B cell (primary cell): ENCODE measurements at regions not wholly inside any gene's neighbourhood (a gene's known extent, or its start where the extent isn't known, plus 50 kb on each side); places are given as distances from the start of the nearest gene placed in this dataset.

Source experiments
- ATAC-seq: fragments of 200-7000 bp; cut with Tn5 transposase; one replicate; pipeline ENCODE4 v1.10.0; 2021; ENCODE audit warnings: low read depth, mild to moderate bottlenecking, moderate number of reproducible peaks, moderate library complexity
- CTCF ChIA-PET: fragments of 350-600 bp; sonication (Branson Sonifier 250); formaldehyde crosslinking; loops from one replicate; lab custom pipeline; 2021; ENCODE audit warnings: antibody characterized with exemption, inconsistent platforms; lab: Charles Lee
- POLR2A ChIA-PET: fragments of 350-600 bp; sonication (Branson Sonifier 250); formaldehyde crosslinking; loops from one replicate; lab custom pipeline; 2021; ENCODE audit warnings: antibody characterized with exemption; lab: Charles Lee
- DNase-seq: peaks from one replicate; pipeline ENCODE4 v3.0.0; 2013
- H2AFZ ChIP-seq: 2 replicates; pipeline ENCODE4 v1.6.1; 2012; ENCODE audit warnings: mild to moderate bottlenecking, low read depth, low read length; ENCODE audit not compliant: insufficient read depth, poor library complexity, severe bottlenecking
- H3K27ac ChIP-seq, 2 donors: 1 replicate in 1 of 2; 2 replicates in 1 of 2; pipeline ENCODE4 v1.5.1; 2012 to 2013; ENCODE audit warnings: low read length in 2 of 2, mild to moderate bottlenecking in 2 of 2, moderate library complexity in 1 of 2
- H3K27me3 ChIP-seq, 4 experiments: fragments of 200-600 bp in 1 of 4; sonication (generic) in 1 of 4; replicated peaks in 1 of 4; 1 replicate in 2 of 4; 2 replicates in 2 of 4; pipeline versions ENCODE4 v1.6.1 to v1.7.0; 2013 to 2016; ENCODE audit warnings: low read length in 3 of 4, mild to moderate bottlenecking in 2 of 4, mixed read lengths in 1 of 4, moderate library complexity in 1 of 4; ENCODE audit not compliant: insufficient read depth in 4 of 4, control insufficient read depth in 3 of 4; ENCODE audit errors: control extremely low read depth in 1 of 4
- H3K36me3 ChIP-seq, 2 experiments: replicated peaks in 1 of 2; 1 replicate in 1 of 2; 2 replicates in 1 of 2; pipeline versions ENCODE4 v1.6.1 to v1.7.1; 2013; ENCODE audit warnings: low read length in 1 of 2; ENCODE audit not compliant: insufficient read depth in 2 of 2, control insufficient read depth in 1 of 2; ENCODE audit errors: control extremely low read depth in 1 of 2, extremely low read depth in 1 of 2
- H3K4me1 ChIP-seq, 2 donors: fragments of 200-600 bp in 1 of 2; sonication (generic) in 1 of 2; 1 replicate in 1 of 2; 2 replicates in 1 of 2; pipeline versions ENCODE4 v1.5.1 to v1.6.1; 2013 to 2017; ENCODE audit warnings: low read length in 2 of 2; ENCODE audit not compliant: control insufficient read depth in 2 of 2, insufficient read depth in 2 of 2
- H3K4me2 ChIP-seq: replicated peaks from 2 replicates; pipeline ENCODE3; 2012; ENCODE audit warnings: mild to moderate bottlenecking, low read depth, low read length; ENCODE audit not compliant: poor library complexity, severe bottlenecking
- H3K4me3 ChIP-seq, 5 experiments: fragments of 200-600 bp in 1 of 5; sonication (generic) in 1 of 5; 1 replicate in 3 of 5; 2 replicates in 2 of 5; pipeline versions ENCODE4 v1.5.1 to v1.7.0; 2011 to 2016; ENCODE audit warnings: low read length in 4 of 5, mild to moderate bottlenecking in 4 of 5, low read depth in 2 of 5, control low read depth in 1 of 5, moderate library complexity in 1 of 5; ENCODE audit not compliant: insufficient read depth in 1 of 5; ENCODE audit errors: control extremely low read depth in 1 of 5, extremely low read depth in 1 of 5
- H3K79me2 ChIP-seq: fragments of 200-600 bp; sonication (generic); one replicate; pipeline ENCODE4 v1.6.0; 2016; ENCODE audit warnings: low read length; ENCODE audit not compliant: control insufficient read depth, insufficient read depth
- H3K9ac ChIP-seq: fragments of 200-600 bp; sonication (generic); 2 replicates; pipeline ENCODE4 v1.6.1; 2017; ENCODE audit warnings: mild to moderate bottlenecking, low read length, moderate library complexity
- H3K9me3 ChIP-seq, 3 donors: one replicate each; pipeline versions ENCODE4 v1.6.1 to v1.7.1; 2013; ENCODE audit warnings: low read length in 2 of 3; ENCODE audit not compliant: control insufficient read depth in 2 of 3, insufficient read depth in 1 of 3; ENCODE audit errors: control extremely low read depth in 1 of 3
- H4K20me1 ChIP-seq: 2 replicates; pipeline ENCODE4 v1.6.0; 2012; ENCODE audit warnings: mild to moderate bottlenecking, low read length; ENCODE audit not compliant: insufficient read depth, control insufficient read depth, poor library complexity, severe bottlenecking
- H3K27ac Mint-ChIP-seq: one replicate; pipeline ENCODE4 v1.8.0; 2021; ENCODE audit warnings: mixed read lengths
- H3K27me3 Mint-ChIP-seq: one replicate; pipeline ENCODE4 v1.8.0; 2021; ENCODE audit warnings: mixed read lengths
- H3K4me1 Mint-ChIP-seq: one replicate; pipeline ENCODE4 v1.8.0; 2021; ENCODE audit warnings: mixed read lengths
- H3K4me3 Mint-ChIP-seq: one replicate; pipeline ENCODE4 v1.8.0; 2021; ENCODE audit warnings: mixed read lengths
- H3K9me3 Mint-ChIP-seq: one replicate; pipeline ENCODE4 v1.8.0; 2022; ENCODE audit warnings: mixed read lengths; ENCODE audit not compliant: insufficient read depth
- EZH2 ChIP-seq: IDR thresholded peaks from 2 replicates; pipeline ENCODE4 v1.6.1; 2012; ENCODE audit warnings: borderline replicate concordance, low read depth, mild to moderate bottlenecking, moderate library complexity, low read length; ENCODE audit not compliant: insufficient read depth, poor library complexity, severe bottlenecking
- WGBS: methylation state at CpG from one replicate; pipeline ENCODE4 v1.1.5; 2013; ENCODE audit warnings: missing lambda C conversion rate; ENCODE audit not compliant: insufficient coverage; 5-methylcytosine and 5-hydroxymethylcytosine counted together
- intact Hi-C: fragments of 100-400 bp; cut with micrococcal nuclease; formaldehyde crosslinking; loops from one replicate; pipeline ENCODE4 v1.10.0; 2022
- TF ChIP-seq, protein P1 (sequence below): fragments of 200-600 bp; IDR thresholded peaks from one replicate; pipeline ENCODE4 v1.8.0; 2022; ENCODE audit warnings: antibody characterized with exemption, mild to moderate bottlenecking

DNA sequence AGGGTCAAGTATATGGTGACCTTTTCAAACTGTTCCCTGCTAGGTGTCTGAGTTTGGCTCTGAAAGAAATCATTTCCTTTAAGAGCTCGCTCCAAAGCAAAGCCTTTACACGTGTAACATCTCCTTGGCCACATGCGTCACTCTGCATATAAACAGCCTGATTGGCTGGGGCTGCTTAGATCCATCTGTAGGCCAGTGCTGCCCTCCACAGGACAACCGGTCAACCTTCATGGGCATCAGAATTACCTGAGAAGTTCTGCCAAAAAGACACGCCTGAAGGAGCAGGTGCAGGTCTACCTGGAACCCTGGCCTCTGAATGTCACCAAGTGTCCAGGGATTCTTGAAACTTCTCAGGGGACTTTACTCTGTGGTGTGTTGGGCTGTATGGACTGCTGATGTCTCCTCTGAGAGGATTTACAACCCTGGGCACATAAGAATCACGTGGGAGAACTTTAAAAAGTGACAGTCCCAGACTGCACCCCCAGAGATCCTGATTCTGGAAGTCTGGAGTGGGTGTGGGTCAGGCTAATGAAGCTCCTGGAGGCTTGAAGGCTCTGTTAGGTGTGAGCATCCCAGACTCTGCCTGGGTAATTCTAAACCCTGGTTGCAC is 497.6 kb downstream of the GADD45G start:
- peak overlapping the region; percentile 39 for H2AFZ ChIP-seq
- H3K36me3 ChIP-seq: no peaks in the 10 kb centered on the region
- no peak overlapping the region for H3K4me3 Mint-ChIP-seq
- DNase-seq (peak; percentile 90), ATAC-seq (peak; percentile 100)
- POLR2A ChIA-PET: interaction anchor here (1.3 kb wide), 1 partner anchor 499 kb away, joined by 4 read pairs; no protein-coding TSS in a partner anchor
- TF ChIP-seq, protein P1, sequence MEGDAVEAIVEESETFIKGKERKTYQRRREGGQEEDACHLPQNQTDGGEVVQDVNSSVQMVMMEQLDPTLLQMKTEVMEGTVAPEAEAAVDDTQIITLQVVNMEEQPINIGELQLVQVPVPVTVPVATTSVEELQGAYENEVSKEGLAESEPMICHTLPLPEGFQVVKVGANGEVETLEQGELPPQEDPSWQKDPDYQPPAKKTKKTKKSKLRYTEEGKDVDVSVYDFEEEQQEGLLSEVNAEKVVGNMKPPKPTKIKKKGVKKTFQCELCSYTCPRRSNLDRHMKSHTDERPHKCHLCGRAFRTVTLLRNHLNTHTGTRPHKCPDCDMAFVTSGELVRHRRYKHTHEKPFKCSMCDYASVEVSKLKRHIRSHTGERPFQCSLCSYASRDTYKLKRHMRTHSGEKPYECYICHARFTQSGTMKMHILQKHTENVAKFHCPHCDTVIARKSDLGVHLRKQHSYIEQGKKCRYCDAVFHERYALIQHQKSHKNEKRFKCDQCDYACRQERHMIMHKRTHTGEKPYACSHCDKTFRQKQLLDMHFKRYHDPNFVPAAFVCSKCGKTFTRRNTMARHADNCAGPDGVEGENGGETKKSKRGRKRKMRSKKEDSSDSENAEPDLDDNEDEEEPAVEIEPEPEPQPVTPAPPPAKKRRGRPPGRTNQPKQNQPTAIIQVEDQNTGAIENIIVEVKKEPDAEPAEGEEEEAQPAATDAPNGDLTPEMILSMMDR: peak; percentile 85
- TF ChIP-seq EZH2: no peak
- no peaks in the 10 kb centered on the region for H4K20me1 ChIP-seq
- peaks cover 6% of the 10 kb centered on the region for H3K4me1 Mint-ChIP-seq
- 12% methylated on average over 6 of the region's 6 CpGs for WGBS
- intact Hi-C loops: loop anchor here (1.0 kb wide), 5 partner anchors 178 to 526 kb away; no protein-coding TSS in a partner anchor
- no peaks in the 10 kb centered on the region for H3K27me3 ChIP-seq
- H3K9me3 ChIP-seq: no peaks in the 10 kb centered on the region
- H3K27ac ChIP-seq: no peak overlapping the region
- peaks cover 3 to 6% of the 10 kb centered on the region in 2 donors for H3K4me1 ChIP-seq
- no peak overlapping the region for H3K27ac Mint-ChIP-seq
- no peaks in the 10 kb centered on the region for H3K79me2 ChIP-seq
- no peak overlapping the region for H3K9ac ChIP-seq
- no peaks in the 10 kb centered on the region for H3K27me3 Mint-ChIP-seq
- no peaks in the 10 kb centered on the region for H3K9me3 Mint-ChIP-seq
- CTCF ChIA-PET: interaction anchor here (0.6 to 5.1 kb wide), 20 partner anchors 9 to 555 kb away, joined by 3 to 406 read pairs (median 5); partner anchors contain the start of gene GADD45G
- H3K4me2 ChIP-seq: peak overlapping the region; percentile 29
- H3K4me3 ChIP-seq: no peak overlapping the region

DNA sequence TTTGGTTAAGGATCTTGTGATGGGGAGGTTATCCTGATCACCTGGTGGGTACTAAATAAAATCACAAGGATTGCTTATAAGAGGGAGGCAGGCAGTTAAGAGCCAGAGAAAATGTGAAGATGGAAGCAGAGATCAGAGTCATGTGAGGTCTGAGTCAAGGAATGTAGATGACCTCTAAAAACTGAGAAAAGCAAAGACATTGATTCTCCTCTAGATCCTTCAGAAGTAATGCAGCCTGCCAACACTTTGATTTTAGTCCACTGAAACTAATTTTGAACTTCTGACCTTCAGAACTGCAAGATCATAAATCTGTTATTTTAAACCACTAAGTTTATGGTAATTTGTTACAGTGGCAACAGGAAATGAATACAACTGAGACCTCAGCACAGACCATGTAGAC is 499.0 kb downstream of the GADD45G start:
- intact Hi-C loops: no loop called here
- no peak overlapping the region for H3K27ac Mint-ChIP-seq

More for the DNA sequence above, 499.0 kb downstream of the GADD45G start:
- no peak overlapping the region for H3K4me3 ChIP-seq
- no peak overlapping the region for H2AFZ ChIP-seq
- peaks cover 3 to 6% of the 10 kb centered on the region in 2 donors for H3K4me1 ChIP-seq
- Mint-ChIP-seq H3K4me3 (no peak overlapping the region), H3K27me3 (no peaks in the 10 kb centered on the region), H3K9me3 (no peaks in the 10 kb centered on the region), H3K4me1 (peaks cover 6% of the 10 kb centered on the region)
- CTCF ChIA-PET: interaction anchor here (1.7 to 5.1 kb wide), 3 partner anchors 15 to 528 kb away, joined by 6 to 406 read pairs (median 16); partner anchors contain the start of gene GADD45G
- H3K4me2 ChIP-seq: no peak overlapping the region
- no peaks in the 10 kb centered on the region for H3K36me3 ChIP-seq
- POLR2A ChIA-PET: no interaction called here
- ATAC-seq (no peak), DNase-seq (no peak)
- no peaks in the 10 kb centered on the region for H4K20me1 ChIP-seq
- TF ChIP-seq, protein P1: no peak
- peaks cover 0 to 3% (median 0%) of the 10 kb centered on the region in 3 donors for H3K9me3 ChIP-seq
- no peak overlapping the region for H3K9ac ChIP-seq
- H3K79me2 ChIP-seq: no peaks in the 10 kb centered on the region
- no peaks in the 10 kb centered on the region for H3K27me3 ChIP-seq
- no peak overlapping the region for H3K27ac ChIP-seq
